A549 (cell line): ENCODE measurements at regions not wholly inside any gene's neighbourhood (a gene's known extent, or its start where the extent isn't known, plus 50 kb on each side); places are given as distances from the start of the nearest gene placed in this dataset.

Experiments used
- ATAC-seq, 2 experiments: fragments of 200-7000 bp in 1 of 2; fragments of >200 bp in 1 of 2; cut with Nextera tagmentation in 1 of 2; cut with Tn5 transposase in 1 of 2; 3 replicates each; pipeline versions ENCODE4 v1.8.0 to v1.9.1; 2018 to 2020; ENCODE audit warnings: mild to moderate bottlenecking in 1 of 2, moderate library complexity in 1 of 2
- CTCF ChIA-PET: fragments of 300-600 bp; sonication (Branson Sonifier 250); formaldehyde crosslinking; extraction: SDS; loops from one replicate; lab custom pipeline; 2021; ENCODE audit warnings: antibody characterized with exemption, inconsistent platforms; lab: Yijun Ruan, JAX
- POLR2A ChIA-PET: fragments of 350-600 bp; formaldehyde crosslinking; extraction: SDS; loops from one replicate; lab custom pipeline; 2021; ENCODE audit warnings: antibody characterized with exemption, inconsistent platforms; lab: Yijun Ruan, JAX
- DNase-seq, 2 experiments: peaks; one replicate each; pipeline versions ENCODE4 v3.0.0 to v3.0.0-alpha.2; 2011 to 2016; ENCODE audit warnings: low read depth in 1 of 2, low spot score in 1 of 2
- FAIRE-seq: peaks from 2 replicates; lab custom pipeline; 2011; peaks lifted over from hg19 to GRCh38; lab: Jason Lieb, UNC
- H3K27ac ChIP-seq, 2 experiments: fragments of >200 bp; sonication (Bioruptor Twin); formaldehyde crosslinking; 3 replicates each; pipeline ENCODE4 v1.5.1; 2016 to 2017
- H3K4me1 ChIP-seq: fragments of >200 bp; sonication (Bioruptor Twin); formaldehyde crosslinking; 3 replicates; pipeline ENCODE4 v1.6.1; 2016
- H3K4me2 ChIP-seq: fragments of >200 bp; sonication (Bioruptor Twin); formaldehyde crosslinking; 3 replicates; pipeline ENCODE4 v1.6.1; 2016
- H3K4me3 ChIP-seq: fragments of >200 bp; sonication (Bioruptor Twin); formaldehyde crosslinking; 3 replicates; pipeline ENCODE4 v1.5.1; 2016
- H3K9me3 ChIP-seq: fragments of >200 bp; sonication (Bioruptor Twin); formaldehyde crosslinking; 3 replicates; pipeline ENCODE4 v1.6.1; 2016
- ATOH8 ChIP-seq: fragments of 250-450 bp; sonication (Bioruptor Pico); IDR thresholded peaks from 2 replicates; pipeline ENCODE4 v1.5.0; 2020; ENCODE audit warnings: low read depth, mild to moderate bottlenecking, moderate library complexity
- BCL3 ChIP-seq: fragments of >200 bp; sonication (Bioruptor Twin); formaldehyde crosslinking; IDR thresholded peaks from 3 replicates; pipeline ENCODE4 v1.6.1; 2016
- CBX8 ChIP-seq: fragments of 200-600 bp; sonication (generic); IDR thresholded peaks from 2 replicates; pipeline ENCODE4 v1.6.1; 2016
- CHD2 ChIP-seq: fragments of 150-350 bp; IDR thresholded peaks from 2 replicates; pipeline ENCODE4 v1.6.1; 2014; ENCODE audit warnings: low read length; ENCODE audit not compliant: partially characterized antibody
- EHF ChIP-seq: fragments of 250-450 bp; sonication (Bioruptor Pico); IDR thresholded peaks from 2 replicates; pipeline ENCODE4 v1.5.0; 2020; ENCODE audit warnings: mild to moderate bottlenecking
- EHMT2 ChIP-seq: fragments of 200-600 bp; sonication (generic); IDR thresholded peaks from 2 replicates; pipeline ENCODE4 v1.6.1; 2016; ENCODE audit warnings: antibody characterized with exemption, low read depth, mild to moderate bottlenecking, moderate library complexity
- EP300 ChIP-seq, 2 experiments: fragments of >200 bp; sonication (Bioruptor Twin); formaldehyde crosslinking; IDR thresholded peaks; 2 replicates in 1 of 2; 3 replicates in 1 of 2; pipeline ENCODE4 v1.6.1; 2016 to 2017
- FOSL2 ChIP-seq, 2 experiments: fragments of 450-650 bp in 1 of 2; fragments of >200 bp in 1 of 2; sonication (Bioruptor Twin) in 1 of 2; formaldehyde crosslinking; IDR thresholded peaks; 2 replicates each; pipeline versions ENCODE4 v1.5.0 to v1.6.1; 2016 to 2020; ENCODE audit warnings: mild to moderate bottlenecking in 1 of 2, moderate library complexity in 1 of 2
- GATA3 ChIP-seq: IDR thresholded peaks from 2 replicates; pipeline ENCODE4 v1.6.1; 2012; ENCODE audit warnings: borderline replicate concordance
- HDAC2 ChIP-seq: fragments of 200-600 bp; sonication (generic); IDR thresholded peaks from 2 replicates; pipeline ENCODE4 v1.6.1; 2016
- HOXB5 ChIP-seq: fragments of 250-450 bp; sonication (Bioruptor Pico); IDR thresholded peaks from 2 replicates; pipeline ENCODE4 v1.5.0; 2020; ENCODE audit warnings: mild to moderate bottlenecking, moderate library complexity
- KDM1A ChIP-seq: fragments of 200-600 bp; sonication (generic); IDR thresholded peaks from 2 replicates; pipeline ENCODE4 v1.6.1; 2016; ENCODE audit warnings: low read depth, mild to moderate bottlenecking
- MAFK ChIP-seq: fragments of 450-650 bp; IDR thresholded peaks from 2 replicates; pipeline ENCODE4 v1.6.1; 2014; ENCODE audit not compliant: partially characterized antibody
- MAX ChIP-seq: IDR thresholded peaks from 2 replicates; pipeline ENCODE4 v1.6.1; 2012
- MAZ ChIP-seq: fragments of 150-350 bp; IDR thresholded peaks from 2 replicates; pipeline ENCODE4 v1.6.1; 2014; ENCODE audit warnings: antibody characterized with exemption, low read depth, low read length, borderline replicate concordance
- MYC ChIP-seq: IDR thresholded peaks from 2 replicates; pipeline ENCODE4 v1.6.1; 2012; ENCODE audit warnings: mild to moderate bottlenecking, inconsistent platforms, low read length, improper control_type of control experiment, borderline replicate concordance
- POLR2AphosphoS2 ChIP-seq: conservative IDR thresholded peaks from 2 replicates; pipeline ENCODE4 v1.6.1; 2012; ENCODE audit warnings: low read length, improper control_type of control experiment, inconsistent platforms
- REST ChIP-seq: fragments of 200-600 bp; sonication (generic); IDR thresholded peaks from 2 replicates; pipeline ENCODE4 v1.6.1; 2016; ENCODE audit warnings: antibody characterized with exemption, mild to moderate bottlenecking, moderate library complexity
- SREBF2 ChIP-seq: fragments of 450-650 bp; IDR thresholded peaks from 2 replicates; pipeline ENCODE4 v1.6.1; 2014; ENCODE audit warnings: mild to moderate bottlenecking, moderate library complexity
- TP53 ChIP-seq: fragments of 250-450 bp; sonication (Bioruptor Pico); IDR thresholded peaks from 2 replicates; pipeline ENCODE4 v1.5.0; 2021; ENCODE audit warnings: mild to moderate bottlenecking, moderate library complexity
- WGBS: methylation state at CpG from one replicate; pipeline ENCODE4 v1.1.6; 2017; ENCODE audit errors: missing lambda C conversion rate; 5-methylcytosine and 5-hydroxymethylcytosine counted together

DNA sequence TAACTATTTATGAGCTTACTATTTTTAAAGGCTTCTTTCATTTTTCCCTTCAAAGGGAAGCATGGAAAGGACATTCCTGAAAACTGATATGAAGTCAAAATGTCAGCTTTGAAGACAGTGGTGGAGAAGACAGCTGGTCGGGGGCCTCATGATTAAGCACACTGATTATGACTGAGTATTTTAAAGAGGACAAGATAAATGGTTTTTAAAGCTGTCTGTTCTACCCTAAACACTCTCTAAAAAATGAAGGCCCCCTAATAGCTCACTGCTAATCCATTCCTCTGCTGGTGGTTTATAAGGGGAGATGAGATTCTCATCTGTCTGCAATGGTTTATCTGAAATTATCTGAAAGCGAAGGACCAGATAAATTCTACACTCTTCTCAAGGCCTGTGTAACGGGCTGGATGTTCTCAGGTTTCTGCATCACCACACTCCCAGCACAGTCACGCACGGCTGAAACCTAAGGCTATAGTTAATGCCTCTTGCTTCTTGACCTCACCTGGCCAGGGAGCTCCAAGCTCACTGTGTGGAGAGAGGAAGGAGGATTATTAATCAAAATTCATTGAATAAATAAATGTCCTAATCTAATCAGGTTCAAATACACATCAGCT is 86.9 kb upstream of the DOCK9 start:
- Histone ChIP-seq H3K4me3 (no peak overlapping the region), H3K9me3 (peaks cover 19% of the 10 kb centered on the region), H3K4me1 (peaks cover 33% of the 10 kb centered on the region), H3K27ac (peak overlapping the region in 1 of 2 experiments; percentile 47; a peak in 2 of 6 replicates), H3K4me2 (no peak overlapping the region)
- no peak for TF ChIP-seq SREBF2
- no peak for TF ChIP-seq REST
- TF ChIP-seq MAZ, result no peak
- TF ChIP-seq GATA3, result no peak
- no peak for TF ChIP-seq EHF
- no peak for TF ChIP-seq POLR2AphosphoS2
- TF ChIP-seq HDAC2, result no peak
- TF ChIP-seq CBX8, result no peak
- no peak for TF ChIP-seq BCL3
- ATAC-seq (no peak), FAIRE-seq (no peak), DNase-seq (no peak)
- ChIA-PET CTCF (interaction anchor here (1.2 to 1.9 kb wide), 3 partner anchors 29 to 112 kb away, joined by 3 to 4 read pairs (median 3); no protein-coding TSS in a partner anchor), POLR2A (no interaction called here)
- 95% methylated on average over 5 of the region's 5 CpGs for WGBS

DNA sequence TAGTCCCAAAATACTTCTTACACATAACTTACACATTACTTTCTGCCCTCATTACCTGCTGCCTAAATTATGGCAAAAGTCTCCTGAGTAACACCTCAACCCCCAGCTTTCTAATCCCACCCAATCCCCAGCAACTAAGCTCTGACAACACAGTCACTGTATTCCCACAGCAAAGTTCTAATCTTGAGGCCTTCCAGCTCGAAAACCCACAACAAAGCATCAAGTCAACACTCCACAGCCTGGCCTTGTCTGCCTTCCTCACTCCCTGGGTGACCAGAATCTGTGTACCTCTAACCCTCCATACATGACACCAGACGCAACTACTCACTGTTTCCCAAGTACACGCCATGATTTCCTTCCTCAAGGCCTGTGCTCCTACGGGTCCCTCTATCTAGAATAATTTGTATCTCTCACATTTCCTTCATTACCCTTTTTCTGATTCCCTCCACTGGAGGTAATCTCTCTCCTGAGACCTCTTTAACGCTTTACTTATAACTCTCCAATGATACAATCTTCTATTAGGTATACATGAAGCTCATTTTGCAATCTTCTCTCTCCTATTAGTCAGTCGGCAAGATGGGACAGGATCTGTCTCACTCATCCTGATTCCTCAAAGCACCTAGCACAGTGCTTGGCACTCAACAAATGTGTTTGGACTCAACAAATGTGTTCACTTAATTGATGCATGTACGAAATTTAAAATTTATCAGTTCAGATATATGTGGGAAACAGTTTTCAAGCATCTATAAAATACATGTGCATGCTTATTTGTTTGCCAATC is 87.6 kb upstream of the DOCK9 start:
- DNase-seq, result no peak
- H3K27ac ChIP-seq, result peak overlapping the region in 1 of 2 experiments; percentile 47; a peak in 2 of 6 replicates
- no peak for TF ChIP-seq MYC
- TF ChIP-seq MAX, result no peak
- no peak for TF ChIP-seq FOSL2 (IDR thresholded peaks at IDR 0.05)
- no peak for TF ChIP-seq FOSL2 (CRISPR knock-in tag; IDR thresholded peaks at IDR 0.05)
- TF ChIP-seq EP300 (IDR thresholded peaks at IDR 0.05), result no peak
- TF ChIP-seq KDM1A, result no peak
- no peak for TF ChIP-seq TP53
- no peak for TF ChIP-seq CHD2
- no peak for TF ChIP-seq HOXB5 (CRISPR knock-in tag)
- TF ChIP-seq GATA3, result no peak
- TF ChIP-seq ATOH8, result no peak
- no peak for TF ChIP-seq BCL3
- TF ChIP-seq EHMT2, result no peak
- TF ChIP-seq MAFK, result no peak
- no peak for TF ChIP-seq SREBF2
- no peak for FAIRE-seq
- no peak for ATAC-seq
- POLR2A ChIA-PET, result no interaction called here
- 89% methylated on average over 7 of the region's 7 CpGs for WGBS
- no peak overlapping the region for H3K4me2 ChIP-seq
- no peak overlapping the region for H3K4me3 ChIP-seq
- H3K9me3 ChIP-seq, result peaks cover 19% of the 10 kb centered on the region
- CTCF ChIA-PET, result interaction anchor here (1.0 to 1.9 kb wide), 4 partner anchors 9 to 111 kb away, joined by 3 to 4 read pairs (median 4); no protein-coding TSS in a partner anchor
- H3K4me1 ChIP-seq, result peaks cover 31% of the 10 kb centered on the region
